KMS-11 (cell line): ENCODE measurements at regions not wholly inside any gene's neighbourhood (a gene's known extent, or its start where the extent isn't known, plus 50 kb on each side); places are given as distances from the start of the nearest gene placed in this dataset.

ENCODE experiments used
- H2AFZ ChIP-seq: fragments of 200-600 bp; sonication (generic); 2 replicates; pipeline ENCODE4 v1.6.1; 2016; ENCODE audit warnings: antibody characterized with exemption, mixed run types, low read depth
- H3K27ac ChIP-seq: fragments of 200-600 bp; sonication (generic); 2 replicates; pipeline ENCODE4 v1.6.1; 2016; ENCODE audit warnings: mild to moderate bottlenecking, mixed run types
- H3K27me3 ChIP-seq: fragments of 200-600 bp; sonication (generic); 2 replicates; pipeline ENCODE4 v1.6.1; 2017; ENCODE audit warnings: mild to moderate bottlenecking, low read depth, mixed run types, moderate library complexity; ENCODE audit not compliant: insufficient read depth
- H3K36me3 ChIP-seq: fragments of 200-600 bp; sonication (generic); 2 replicates; pipeline ENCODE4 v1.6.1; 2017; ENCODE audit warnings: mild to moderate bottlenecking, mixed run types; ENCODE audit not compliant: insufficient read depth
- H3K4me1 ChIP-seq: fragments of 200-600 bp; sonication (generic); 2 replicates; pipeline ENCODE4 v1.6.1; 2016; ENCODE audit warnings: mild to moderate bottlenecking, low read depth, mixed run types; ENCODE audit not compliant: poor library complexity, severe bottlenecking
- H3K4me2 ChIP-seq: fragments of 200-600 bp; sonication (generic); 2 replicates; pipeline ENCODE4 v1.7.0; 2016; ENCODE audit warnings: mild to moderate bottlenecking, mixed run types
- H3K4me3 ChIP-seq: fragments of 200-600 bp; sonication (generic); IDR thresholded peaks from 2 replicates; pipeline ENCODE4 v1.6.1; 2017; ENCODE audit warnings: low read depth, low read length, mixed read lengths; ENCODE audit not compliant: insufficient read depth
- H3K79me2 ChIP-seq: fragments of 200-600 bp; sonication (generic); 2 replicates; pipeline ENCODE4 v1.6.1; 2016; ENCODE audit warnings: low read depth, mixed run types; ENCODE audit not compliant: insufficient read depth
- H3K9ac ChIP-seq: fragments of 200-600 bp; sonication (generic); 2 replicates; pipeline ENCODE4 v1.6.1; 2016; ENCODE audit warnings: mild to moderate bottlenecking, mixed run types
- H4K20me1 ChIP-seq: fragments of 200-600 bp; sonication (generic); 2 replicates; pipeline ENCODE4 v1.6.1; 2016; ENCODE audit warnings: mild to moderate bottlenecking, mixed run types; ENCODE audit not compliant: insufficient read depth
- CTCF ChIP-seq: fragments of 200-600 bp; sonication (generic); conservative IDR thresholded peaks from 2 replicates; pipeline ENCODE4 v1.6.1; 2017; ENCODE audit warnings: low read depth, mild to moderate bottlenecking, antibody characterized with exemption, low read length, moderate library complexity, mixed read lengths

- Histone ChIP-seq H4K20me1 (no peaks in the 10 kb centered on the region), H3K79me2 (no peaks in the 10 kb centered on the region), H2AFZ (no peak overlapping the region), H3K4me3 (no peak overlapping the region), H3K27ac (no peak overlapping the region), H3K27me3 (no peaks in the 10 kb centered on the region), H3K36me3 (no peaks in the 10 kb centered on the region), H3K4me2 (no peak overlapping the region), H3K4me1 (no peaks in the 10 kb centered on the region), H3K9ac (no peak overlapping the region)
- TF ChIP-seq CTCF: no peak
These were observed 280.5 kb downstream of the TLL1 start for GRCh38 chr4:166153548-166153947.

DNA sequence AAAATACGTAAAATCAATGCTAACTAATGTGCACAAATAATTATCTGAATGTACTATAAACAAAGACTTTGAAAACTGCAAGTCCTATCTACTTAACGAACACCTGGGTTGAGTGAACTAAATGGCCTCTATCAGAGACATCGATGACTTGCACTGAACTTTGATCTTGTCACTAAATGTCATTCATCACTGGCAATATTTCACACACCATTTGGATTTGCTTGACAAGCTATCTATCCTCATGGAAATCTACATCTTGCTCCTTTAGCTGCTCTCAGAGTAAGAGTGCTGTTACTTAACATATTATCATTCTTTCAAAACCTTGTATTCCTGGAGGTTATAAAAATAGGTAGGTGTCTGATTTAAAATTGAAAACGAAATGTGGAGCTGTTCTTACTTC is 289.3 kb downstream of the TLL1 start:
- H3K9ac ChIP-seq: no peak overlapping the region
- H2AFZ ChIP-seq: no peak overlapping the region
- no peaks in the 10 kb centered on the region for H4K20me1 ChIP-seq
- no peak overlapping the region for H3K4me3 ChIP-seq
- H3K27me3 ChIP-seq: no peaks in the 10 kb centered on the region
- peak overlapping the region; percentile 14; the same call in 1 of the 2 replicates for H3K4me2 ChIP-seq
- no peaks in the 10 kb centered on the region for H3K79me2 ChIP-seq
- no peaks in the 10 kb centered on the region for H3K36me3 ChIP-seq
- H3K4me1 ChIP-seq: peaks cover 18% of the 10 kb centered on the region
- TF ChIP-seq CTCF: no peak
- H3K27ac ChIP-seq: no peak overlapping the region

GRCh38 chr4:166165829-166166420 is 292.9 kb downstream of the TLL1 start:
- Histone ChIP-seq H3K4me2 (no peak overlapping the region), H2AFZ (no peak overlapping the region), H3K27me3 (no peaks in the 10 kb centered on the region), H3K4me3 (no peak overlapping the region), H3K9ac (no peak overlapping the region), H3K4me1 (peaks cover 18% of the 10 kb centered on the region), H3K27ac (no peak overlapping the region), H4K20me1 (no peaks in the 10 kb centered on the region), H3K36me3 (no peaks in the 10 kb centered on the region), H3K79me2 (no peaks in the 10 kb centered on the region)
- TF ChIP-seq CTCF: peak; percentile 85

GRCh38 chr4:166169111-166169510 is 296.1 kb downstream of the TLL1 start:
- Histone ChIP-seq H4K20me1 (no peaks in the 10 kb centered on the region), H3K27ac (no peak overlapping the region), H3K4me1 (peaks cover 4% of the 10 kb centered on the region), H3K4me3 (no peak overlapping the region), H2AFZ (no peak overlapping the region), H3K9ac (no peak overlapping the region), H3K27me3 (no peaks in the 10 kb centered on the region), H3K4me2 (no peak overlapping the region), H3K79me2 (no peaks in the 10 kb centered on the region), H3K36me3 (no peaks in the 10 kb centered on the region)
- TF ChIP-seq CTCF: peak; percentile 21; the same call in 1 of the 2 replicates
